ENCODE measurements at regions not wholly inside any gene's neighbourhood (a gene's known extent, or its start where the extent isn't known, plus 50 kb on each side); places are given as distances from the start of the nearest gene placed in this dataset.
"Not testable (repeated sequence)": the region's sequence is repeated elsewhere in the genome, so short reads cannot be mapped to it uniquely, and the experiment has no call there.

GRCh38 chr2:87275192-87275591 lies 253.5 kb upstream of the PLGLB1 start:
- H3F3A ChIP-seq (ENCODE audit: low read length, unreplicated experiment); H3K4me2 ChIP-seq (ENCODE audit: low read length); H3K36me3 ChIP-seq (ENCODE audit: low read depth, low read length); H3K9me3 ChIP-seq (ENCODE audit: low read length); H3K27me3 ChIP-seq (ENCODE audit: low read length); H2AFZ ChIP-seq (ENCODE audit: low read length); DNase-seq; CTCF ChIA-PET; H3K4me1 ChIP-seq (ENCODE audit: insufficient read depth, low read length); H3K9me2 ChIP-seq (replicated peaks; ENCODE audit: low read length); H3K79me2 ChIP-seq (ENCODE audit: low read length); intact Hi-C loops (cut with micrococcal nuclease); H3K9ac ChIP-seq (ENCODE audit: low read length); ATAC-seq; BruUV-seq (replicated peaks); POLR2A ChIA-PET (ENCODE audit: unreplicated experiment); H3K27ac ChIP-seq (ENCODE audit: low read length); H4K20me1 ChIP-seq (ENCODE audit: low read length); H3K4me3 ChIP-seq (ENCODE audit: low read length): not testable (repeated sequence)

GRCh38 chr2:87275974-87276629 lies 254.5 kb upstream of the PLGLB1 start:
- H3K27ac ChIP-seq (ENCODE audit: low read length); H3K27me3 ChIP-seq (ENCODE audit: low read length); ATAC-seq; H3K36me3 ChIP-seq (ENCODE audit: low read depth, low read length); H2AFZ ChIP-seq (ENCODE audit: low read length); H3K4me1 ChIP-seq (ENCODE audit: insufficient read depth, low read length); CTCF ChIA-PET; H3F3A ChIP-seq (ENCODE audit: low read length, unreplicated experiment); POLR2A ChIA-PET (ENCODE audit: unreplicated experiment); intact Hi-C loops (cut with micrococcal nuclease); H3K4me3 ChIP-seq (ENCODE audit: low read length); BruUV-seq (replicated peaks); H4K20me1 ChIP-seq (ENCODE audit: low read length); DNase-seq; H3K9me3 ChIP-seq (ENCODE audit: low read length); H3K4me2 ChIP-seq (ENCODE audit: low read length); H3K79me2 ChIP-seq (ENCODE audit: low read length); H3K9me2 ChIP-seq (replicated peaks; ENCODE audit: low read length); H3K9ac ChIP-seq (ENCODE audit: low read length): not testable (repeated sequence)

- H2AFZ ChIP-seq (ENCODE audit: low read length); H3K27ac ChIP-seq (ENCODE audit: low read length); H3K79me2 ChIP-seq (ENCODE audit: low read length); H3F3A ChIP-seq (ENCODE audit: low read length, unreplicated experiment); H3K4me2 ChIP-seq (ENCODE audit: low read length); H3K4me1 ChIP-seq (ENCODE audit: insufficient read depth, low read length); H3K9me2 ChIP-seq (replicated peaks; ENCODE audit: low read length); H4K20me1 ChIP-seq (ENCODE audit: low read length); H3K4me3 ChIP-seq (ENCODE audit: low read length); H3K9ac ChIP-seq (ENCODE audit: low read length); H3K9me3 ChIP-seq (ENCODE audit: low read length); H3K27me3 ChIP-seq (ENCODE audit: low read length); CTCF ChIA-PET; BruUV-seq (replicated peaks); POLR2A ChIA-PET (ENCODE audit: unreplicated experiment); DNase-seq; intact Hi-C loops (cut with micrococcal nuclease); H3K36me3 ChIP-seq (ENCODE audit: low read depth, low read length): not testable (repeated sequence)
- peak; percentile 62 for ATAC-seq
Measured at GRCh38 chr2:87276673-87277072, 255.0 kb upstream of the PLGLB1 start.

GRCh38 chr2:87277734-87278133 lies 256.1 kb upstream of the PLGLB1 start:
- not testable (repeated sequence) for DNase-seq

GRCh38 chr2:87280596-87281355 lies 259.1 kb upstream of the PLGLB1 start:
- H3K4me2 ChIP-seq (ENCODE audit: low read length); H3K9me3 ChIP-seq (ENCODE audit: low read length); H3K36me3 ChIP-seq (ENCODE audit: low read depth, low read length); ATAC-seq; H3K27ac ChIP-seq (ENCODE audit: low read length); H3K4me3 ChIP-seq (ENCODE audit: low read length); H4K20me1 ChIP-seq (ENCODE audit: low read length); H3K9ac ChIP-seq (ENCODE audit: low read length); POLR2A ChIA-PET (ENCODE audit: unreplicated experiment); DNase-seq; H3F3A ChIP-seq (ENCODE audit: low read length, unreplicated experiment); H3K27me3 ChIP-seq (ENCODE audit: low read length); H3K9me2 ChIP-seq (replicated peaks; ENCODE audit: low read length); BruUV-seq (replicated peaks); H3K4me1 ChIP-seq (ENCODE audit: insufficient read depth, low read length); CTCF ChIA-PET; H3K79me2 ChIP-seq (ENCODE audit: low read length); intact Hi-C loops (cut with micrococcal nuclease); H2AFZ ChIP-seq (ENCODE audit: low read length): not testable (repeated sequence)

More at GRCh38 chr2:87277734-87278133, 256.1 kb upstream of the PLGLB1 start:
- POLR2A ChIA-PET (ENCODE audit: unreplicated experiment); H3K27me3 ChIP-seq (ENCODE audit: low read length); H3K4me3 ChIP-seq (ENCODE audit: low read length); H4K20me1 ChIP-seq (ENCODE audit: low read length); intact Hi-C loops (cut with micrococcal nuclease); H3K9me2 ChIP-seq (replicated peaks; ENCODE audit: low read length); H3K9me3 ChIP-seq (ENCODE audit: low read length); H3K36me3 ChIP-seq (ENCODE audit: low read depth, low read length); H2AFZ ChIP-seq (ENCODE audit: low read length); H3F3A ChIP-seq (ENCODE audit: low read length, unreplicated experiment); H3K27ac ChIP-seq (ENCODE audit: low read length); H3K9ac ChIP-seq (ENCODE audit: low read length); BruUV-seq (replicated peaks); H3K4me2 ChIP-seq (ENCODE audit: low read length); H3K79me2 ChIP-seq (ENCODE audit: low read length); CTCF ChIA-PET; H3K4me1 ChIP-seq (ENCODE audit: insufficient read depth, low read length): not testable (repeated sequence)
- peak; percentile 81 for ATAC-seq

- DNase-seq; H3K4me1 ChIP-seq (ENCODE audit: insufficient read depth, low read length); intact Hi-C loops (cut with micrococcal nuclease); H3K79me2 ChIP-seq (ENCODE audit: low read length); H3K27me3 ChIP-seq (ENCODE audit: low read length); H3K4me2 ChIP-seq (ENCODE audit: low read length); H4K20me1 ChIP-seq (ENCODE audit: low read length); POLR2A ChIA-PET (ENCODE audit: unreplicated experiment); H3K4me3 ChIP-seq (ENCODE audit: low read length); CTCF ChIA-PET; H3K36me3 ChIP-seq (ENCODE audit: low read depth, low read length); H3K9me3 ChIP-seq (ENCODE audit: low read length); H3F3A ChIP-seq (ENCODE audit: low read length, unreplicated experiment); H3K9me2 ChIP-seq (replicated peaks; ENCODE audit: low read length); H2AFZ ChIP-seq (ENCODE audit: low read length); H3K9ac ChIP-seq (ENCODE audit: low read length); H3K27ac ChIP-seq (ENCODE audit: low read length); BruUV-seq (replicated peaks): not testable (repeated sequence)
- ATAC-seq = peak; percentile 29; the same call in 1 of the 2 replicates
Measured at GRCh38 chr2:87283735-87284470, 262.3 kb upstream of the PLGLB1 start.

All from PC-3 (cell line).